GM18499 (cell line): ENCODE measurements at regions not wholly inside any gene's neighbourhood (a gene's known extent, or its start where the extent isn't known, plus 50 kb on each side); places are given as distances from the start of the nearest gene placed in this dataset.
"Not testable (repeated sequence)": the region's sequence is repeated elsewhere in the genome, so short reads cannot be mapped to it uniquely, and the experiment has no call there.

ENCODE experiments used
- ATAC-seq: cut with Tn5 transposase; IDR thresholded peaks from one replicate; pipeline ENCODE4 v1.9.1; 2021; ENCODE audit warnings: moderate number of reproducible peaks; ENCODE audit not compliant: insufficient read depth, unreplicated experiment

- ATAC-seq = no peak
Measured at GRCh38 chr10:33497338-33497737, 162.9 kb upstream of the NRP1 start.

DNA sequence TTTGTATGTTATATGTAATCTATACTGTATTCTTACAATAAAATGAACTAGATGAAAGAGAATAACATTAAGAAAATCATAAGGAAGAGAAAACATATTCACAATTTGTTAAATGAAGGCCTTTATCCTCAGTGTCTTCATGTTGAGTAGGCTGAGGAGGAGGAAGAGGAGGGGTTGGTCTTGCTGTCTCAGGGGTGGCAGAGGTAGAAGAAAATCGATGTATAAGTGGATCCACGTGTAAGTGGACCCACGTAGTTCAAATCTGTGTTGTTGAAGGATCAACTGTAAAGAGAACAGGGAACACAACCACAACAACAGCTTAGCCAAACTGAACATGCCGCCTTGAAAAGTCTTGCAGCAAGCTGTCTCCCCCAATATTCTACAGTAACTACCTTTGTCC is 161.6 kb upstream of the NRP1 start:
- ATAC-seq = no peak

DNA sequence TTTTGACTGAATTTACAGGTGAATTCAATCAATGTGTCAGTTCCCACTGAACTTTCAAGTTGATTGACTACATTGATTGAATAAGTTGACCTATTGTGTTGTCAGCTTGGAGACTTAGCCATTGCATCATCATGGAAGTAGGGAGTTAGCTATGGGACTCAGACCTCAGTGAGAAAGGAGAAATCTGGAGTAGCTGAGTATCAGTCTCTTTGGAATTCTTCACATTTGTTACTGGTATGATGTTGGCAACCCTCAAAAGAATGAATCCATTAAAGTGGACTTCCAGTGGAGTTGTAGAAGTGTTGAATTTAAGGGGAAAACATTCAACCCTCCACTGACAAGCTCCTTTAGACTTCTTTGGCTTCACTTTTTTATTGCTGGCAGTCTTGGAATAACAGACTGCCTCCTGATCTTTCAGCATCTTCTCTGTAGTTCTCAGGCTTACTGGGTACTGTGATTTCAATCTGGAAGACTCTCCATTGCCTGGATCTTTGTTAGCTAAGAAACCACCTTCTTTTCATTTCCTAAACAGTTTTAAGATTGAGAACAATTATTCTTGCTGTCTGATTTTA is 160.3 kb upstream of the NRP1 start:
- no peak for ATAC-seq

DNA sequence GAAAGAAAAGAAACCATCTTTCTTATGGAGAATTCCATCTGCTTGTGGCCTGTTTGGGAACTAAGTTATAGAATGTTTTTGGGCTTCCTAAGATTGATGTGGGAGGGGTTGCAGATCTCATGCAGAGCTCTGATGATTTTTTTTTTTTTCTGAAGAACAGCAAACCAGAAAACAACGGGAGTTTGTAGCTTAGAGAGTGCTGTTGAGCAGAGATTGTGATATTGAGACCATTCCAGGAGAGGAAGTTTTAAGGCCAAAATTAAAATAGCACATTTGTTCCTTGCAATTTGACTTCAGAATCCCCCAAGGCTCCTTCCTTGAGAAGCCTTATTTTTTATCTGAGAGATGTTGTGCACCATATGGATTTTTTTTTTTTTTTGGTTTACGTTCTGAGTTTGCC is 159.5 kb upstream of the NRP1 start:
- no peak for ATAC-seq

DNA sequence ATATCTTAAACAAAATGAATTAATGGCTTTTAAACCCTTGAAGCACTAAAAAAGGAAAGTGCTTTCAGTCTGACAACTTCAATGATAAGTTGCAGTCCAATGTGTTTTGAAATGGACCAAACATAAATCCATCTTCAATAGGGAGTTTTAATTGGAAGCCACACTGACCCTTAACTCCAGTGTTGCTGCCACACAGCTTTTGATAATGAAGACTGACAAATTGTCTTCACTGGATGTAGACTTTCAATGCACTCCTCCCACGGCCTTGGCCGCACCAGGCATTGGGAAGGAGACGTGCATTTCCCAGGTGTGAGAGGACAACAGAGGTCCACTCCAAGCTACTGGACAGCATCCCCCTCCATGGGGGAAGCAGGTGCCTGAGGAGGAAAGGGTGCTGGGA is 159.0 kb upstream of the NRP1 start:
- ATAC-seq = no peak

DNA sequence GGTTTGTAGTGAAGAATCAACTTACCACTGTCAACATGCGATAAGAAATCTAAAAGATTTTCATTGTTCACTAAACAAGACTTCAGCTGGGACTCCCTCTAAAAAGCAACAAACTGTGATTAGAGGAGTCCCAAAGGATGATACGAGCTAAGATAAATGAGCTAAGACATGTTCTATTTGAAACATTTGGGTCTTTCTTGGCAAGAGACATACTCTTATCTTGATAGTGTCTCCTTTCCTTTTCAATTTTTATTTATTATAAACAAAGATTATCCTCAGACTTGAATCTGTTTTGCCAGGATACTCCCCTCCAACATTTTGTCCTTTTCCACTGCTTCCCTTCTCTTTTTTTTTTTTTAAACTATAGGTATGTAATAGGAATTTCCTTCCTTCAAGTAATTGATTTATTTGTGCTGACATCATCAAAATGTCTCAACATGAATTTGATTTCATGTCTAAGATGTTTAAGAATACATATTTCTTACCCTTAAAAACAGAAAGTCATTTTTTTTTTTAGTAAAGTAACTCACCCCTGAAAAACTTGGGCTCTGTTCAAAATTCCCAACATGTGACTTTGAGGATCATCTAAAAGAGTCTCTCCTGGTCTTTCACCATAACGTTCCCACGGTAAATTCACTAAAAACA is 158.4 kb upstream of the NRP1 start:
- ATAC-seq = no peak

DNA sequence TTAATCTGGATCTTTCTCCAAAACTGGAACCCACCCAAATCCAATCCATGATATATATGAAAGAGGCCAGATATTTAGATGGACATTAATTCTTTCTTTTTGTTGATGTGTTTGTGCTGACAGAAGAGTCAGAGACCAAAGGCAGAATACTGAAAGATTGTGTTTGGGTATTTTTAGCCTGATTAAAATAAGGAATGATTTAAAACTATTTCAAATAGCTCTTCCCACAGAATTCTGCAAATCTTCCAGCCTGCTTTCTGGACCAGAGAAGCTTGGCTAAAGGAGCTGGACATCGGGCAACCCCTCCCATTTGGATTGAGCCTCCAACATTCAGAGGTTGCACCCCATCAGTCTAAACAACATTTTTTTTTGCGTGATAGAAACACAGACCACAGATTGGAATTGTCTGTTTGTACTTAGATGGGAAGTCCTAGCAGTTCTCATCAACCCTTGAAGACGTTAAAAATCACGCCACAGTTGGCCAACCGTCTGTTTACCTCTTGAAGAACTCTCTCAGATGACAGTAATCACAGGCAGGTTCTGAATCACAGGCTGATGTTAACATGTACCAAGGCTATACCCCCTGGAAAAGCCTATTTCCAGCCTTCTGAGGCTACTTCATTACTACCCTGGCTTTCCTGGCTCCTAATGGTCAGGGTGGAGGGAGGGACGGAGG is 155.2 kb upstream of the NRP1 start:
- ATAC-seq = no peak

GRCh38 chr10:33487014-33487776 is 152.7 kb upstream of the NRP1 start:
- no peak for ATAC-seq

DNA sequence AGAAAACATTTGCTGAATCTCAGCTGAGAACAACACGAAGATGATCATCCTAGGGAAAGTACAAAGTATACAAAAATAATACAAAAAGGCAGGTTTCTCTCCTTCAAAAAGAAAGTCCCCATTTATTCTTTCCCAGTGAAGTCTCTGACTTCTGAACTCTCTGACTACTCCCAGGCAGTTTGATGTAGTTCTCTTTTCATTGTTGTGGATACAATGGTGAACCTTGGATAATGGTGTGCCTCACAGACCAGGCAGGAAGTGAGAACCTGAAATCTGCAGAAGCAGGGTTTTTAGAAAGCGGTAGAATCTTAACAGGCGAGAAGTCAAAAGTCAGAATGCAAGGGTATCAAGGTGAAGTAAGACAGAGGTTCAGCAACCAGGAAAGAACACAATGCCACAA is 150.8 kb upstream of the NRP1 start:
- ATAC-seq = no peak

GRCh38 chr10:33484787-33485186 is 150.3 kb upstream of the NRP1 start:
- ATAC-seq = no peak

DNA sequence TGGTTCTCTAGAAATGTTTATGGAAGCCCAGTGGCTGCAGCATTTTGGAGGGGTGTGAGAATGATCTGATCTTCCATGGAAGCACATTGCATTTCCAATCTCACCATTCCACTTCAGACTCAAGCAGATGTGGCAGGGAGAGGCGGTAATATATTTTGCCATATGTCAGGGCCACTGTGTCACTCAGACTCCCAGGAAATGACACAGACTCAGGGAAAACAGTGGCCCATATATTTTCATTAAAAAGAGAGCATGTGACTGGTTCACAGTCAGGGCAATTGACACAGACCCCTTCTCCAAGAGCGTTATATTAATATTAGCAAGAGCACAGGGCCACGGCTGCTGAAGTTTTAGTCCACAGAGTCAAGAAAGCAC is 149.3 kb upstream of the NRP1 start:
- ATAC-seq = no peak

GRCh38 chr10:33483124-33483815 is 148.8 kb upstream of the NRP1 start:
- ATAC-seq = no peak

- no peak for ATAC-seq
Measured at GRCh38 chr10:33482486-33482885, 148.0 kb upstream of the NRP1 start.

DNA sequence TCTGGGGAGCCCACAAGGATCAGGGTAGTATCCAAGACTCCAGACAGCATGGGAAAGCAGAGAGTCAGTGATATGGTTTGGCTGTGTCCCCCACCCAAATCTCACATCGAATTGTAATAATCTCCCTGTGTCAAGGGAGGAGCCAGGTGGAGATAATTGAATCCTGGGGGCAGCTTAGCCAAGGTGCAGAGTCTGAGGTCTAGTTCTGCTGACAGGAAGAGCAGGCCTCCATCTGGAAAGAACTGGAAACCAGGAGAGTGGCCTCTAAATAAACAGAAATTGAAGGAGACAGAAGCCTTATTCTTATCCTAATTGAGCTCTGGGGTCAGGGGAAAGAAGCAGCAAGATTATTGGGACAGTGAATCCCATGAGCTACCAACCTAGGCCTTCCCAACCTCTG is 146.7 kb upstream of the NRP1 start:
- no peak for ATAC-seq

DNA sequence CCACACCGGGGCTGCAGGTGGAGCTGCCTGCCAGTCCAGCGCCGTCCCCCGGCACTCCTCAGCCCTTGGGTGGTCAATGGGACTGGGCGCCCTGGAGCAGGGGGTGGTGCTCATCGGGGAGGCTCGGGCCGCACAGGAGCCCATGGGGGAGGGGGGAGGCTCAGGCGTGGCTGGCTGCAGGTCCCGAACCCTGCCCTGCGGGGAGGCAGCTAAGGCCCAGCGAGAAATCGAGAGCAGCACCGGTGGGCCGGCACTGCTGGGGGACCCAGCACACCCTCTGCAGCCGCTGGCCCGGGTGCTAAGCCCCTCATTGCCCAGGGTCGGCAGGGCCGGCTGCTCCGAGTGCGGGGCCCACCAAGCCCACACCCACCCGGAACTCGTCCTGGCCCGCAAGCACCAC is 145.9 kb upstream of the NRP1 start:
- ATAC-seq = not testable (repeated sequence)

- ATAC-seq = no peak
Measured at GRCh38 chr10:33478675-33479125, 144.2 kb upstream of the NRP1 start.

DNA sequence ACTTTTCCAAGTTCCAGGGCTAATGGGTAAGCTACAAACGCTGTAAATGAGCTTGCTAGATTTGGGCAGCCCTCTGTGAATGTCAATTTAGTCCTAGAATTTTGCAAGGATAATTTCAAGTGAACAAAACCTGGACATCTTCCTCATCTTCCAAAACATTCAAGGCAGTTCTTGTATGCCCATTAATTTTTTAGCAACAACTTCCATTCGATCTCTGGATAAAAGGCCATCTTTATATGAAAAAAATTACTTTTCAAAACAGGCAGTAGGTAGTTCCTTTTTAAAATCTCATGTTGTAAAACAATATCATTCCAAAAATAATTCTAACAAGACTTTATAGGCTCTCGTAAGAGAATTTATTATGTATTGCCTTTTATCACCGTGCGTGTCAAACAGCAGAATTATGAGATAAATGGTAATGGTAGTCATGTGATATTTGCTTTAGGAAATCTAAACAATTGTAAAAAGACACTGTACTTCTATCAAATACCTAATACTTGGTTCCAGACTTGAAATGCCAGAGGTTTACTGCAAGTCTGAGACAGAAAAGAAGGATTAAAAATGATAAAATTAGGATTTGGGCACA is 143.7 kb upstream of the NRP1 start:
- no peak for ATAC-seq

DNA sequence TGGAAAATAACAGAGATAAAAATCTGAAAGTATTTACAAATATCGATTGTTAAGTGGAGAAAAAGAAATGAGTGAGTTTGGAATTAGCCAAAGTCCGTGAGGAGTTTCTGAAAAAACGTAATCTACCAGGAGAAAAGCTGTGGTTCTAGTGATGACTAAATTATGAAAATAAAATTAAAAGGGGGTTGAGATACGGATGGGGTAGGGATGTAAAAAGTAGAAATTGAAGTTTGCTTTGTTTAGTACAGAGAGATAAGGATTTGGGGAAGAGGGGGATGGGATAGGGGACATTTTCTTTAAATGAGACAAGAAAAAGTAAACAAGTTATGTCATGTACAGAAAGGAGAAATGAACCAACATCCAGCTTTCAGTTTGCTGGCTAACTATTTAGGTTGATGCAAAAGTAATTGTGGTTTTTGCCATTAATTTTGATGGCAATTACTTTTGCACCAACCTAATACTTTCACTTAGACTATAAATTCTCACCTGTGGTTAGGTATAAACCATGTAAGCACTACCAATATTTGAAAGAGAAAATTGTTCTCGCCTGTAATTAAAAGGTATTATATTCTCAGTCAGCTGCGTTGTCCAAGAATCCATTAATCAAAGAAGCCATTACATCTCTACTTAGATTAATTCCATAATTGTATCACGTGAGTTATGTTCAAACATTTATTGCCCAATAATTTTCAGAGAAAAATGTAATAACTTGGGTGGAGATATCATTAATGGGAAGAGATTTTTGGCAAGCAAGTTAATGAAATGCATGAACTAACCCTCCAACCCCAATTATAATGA is 143.0 kb upstream of the NRP1 start:
- no peak for ATAC-seq

GRCh38 chr10:33476757-33477273 is 142.3 kb upstream of the NRP1 start:
- ATAC-seq = no peak
